Esophagus squamous epithelium (tissue), 4 donors: ENCODE measurements at regions not wholly inside any gene's neighbourhood (a gene's known extent, or its start where the extent isn't known, plus 50 kb on each side); places are given as distances from the start of the nearest gene placed in this dataset.

Experiments used
- CTCF ChIP-seq, 6 experiments: fragments of 450-650 bp in 4 of 6; fragments of 200-600 bp in 2 of 6; sonication (generic) in 2 of 6; IDR thresholded peaks; one replicate each; pipeline ENCODE4 v1.5.1; 2016 to 2019; ENCODE audit warnings: antibody characterized with exemption in 6 of 6, mild to moderate bottlenecking in 4 of 6, moderate library complexity in 4 of 6
- POLR2A ChIP-seq, 4 donors: fragments of 450-650 bp; IDR thresholded peaks; one replicate each; pipeline ENCODE4 v1.6.1; 2017; ENCODE audit warnings: antibody characterized with exemption in 4 of 4, mild to moderate bottlenecking in 4 of 4, moderate library complexity in 3 of 4

- no peak for TF ChIP-seq CTCF (IDR thresholded peaks at IDR 0.05)
- TF ChIP-seq POLR2A (IDR thresholded peaks at IDR 0.05), result no peak
Observed at GRCh38 chr19:28159065-28159464, 1053.9 kb downstream of the UQCRFS1 start.
